KMS-11 (cell line): ENCODE measurements at regions not wholly inside any gene's neighbourhood (a gene's known extent, or its start where the extent isn't known, plus 50 kb on each side); places are given as distances from the start of the nearest gene placed in this dataset.

Experiments used
- H2AFZ ChIP-seq: fragments of 200-600 bp; sonication (generic); 2 replicates; pipeline ENCODE4 v1.6.1; 2016; ENCODE audit warnings: antibody characterized with exemption, mixed run types, low read depth
- H3K27ac ChIP-seq: fragments of 200-600 bp; sonication (generic); 2 replicates; pipeline ENCODE4 v1.6.1; 2016; ENCODE audit warnings: mild to moderate bottlenecking, mixed run types
- H3K27me3 ChIP-seq: fragments of 200-600 bp; sonication (generic); 2 replicates; pipeline ENCODE4 v1.6.1; 2017; ENCODE audit warnings: mild to moderate bottlenecking, low read depth, mixed run types, moderate library complexity; ENCODE audit not compliant: insufficient read depth
- H3K36me3 ChIP-seq: fragments of 200-600 bp; sonication (generic); 2 replicates; pipeline ENCODE4 v1.6.1; 2017; ENCODE audit warnings: mild to moderate bottlenecking, mixed run types; ENCODE audit not compliant: insufficient read depth
- H3K4me1 ChIP-seq: fragments of 200-600 bp; sonication (generic); 2 replicates; pipeline ENCODE4 v1.6.1; 2016; ENCODE audit warnings: mild to moderate bottlenecking, low read depth, mixed run types; ENCODE audit not compliant: poor library complexity, severe bottlenecking
- H3K4me2 ChIP-seq: fragments of 200-600 bp; sonication (generic); 2 replicates; pipeline ENCODE4 v1.7.0; 2016; ENCODE audit warnings: mild to moderate bottlenecking, mixed run types
- H3K4me3 ChIP-seq: fragments of 200-600 bp; sonication (generic); IDR thresholded peaks from 2 replicates; pipeline ENCODE4 v1.6.1; 2017; ENCODE audit warnings: low read depth, low read length, mixed read lengths; ENCODE audit not compliant: insufficient read depth
- H3K79me2 ChIP-seq: fragments of 200-600 bp; sonication (generic); 2 replicates; pipeline ENCODE4 v1.6.1; 2016; ENCODE audit warnings: low read depth, mixed run types; ENCODE audit not compliant: insufficient read depth
- H3K9ac ChIP-seq: fragments of 200-600 bp; sonication (generic); 2 replicates; pipeline ENCODE4 v1.6.1; 2016; ENCODE audit warnings: mild to moderate bottlenecking, mixed run types
- H4K20me1 ChIP-seq: fragments of 200-600 bp; sonication (generic); 2 replicates; pipeline ENCODE4 v1.6.1; 2016; ENCODE audit warnings: mild to moderate bottlenecking, mixed run types; ENCODE audit not compliant: insufficient read depth
- CTCF ChIP-seq: fragments of 200-600 bp; sonication (generic); conservative IDR thresholded peaks from 2 replicates; pipeline ENCODE4 v1.6.1; 2017; ENCODE audit warnings: low read depth, mild to moderate bottlenecking, antibody characterized with exemption, low read length, moderate library complexity, mixed read lengths

DNA sequence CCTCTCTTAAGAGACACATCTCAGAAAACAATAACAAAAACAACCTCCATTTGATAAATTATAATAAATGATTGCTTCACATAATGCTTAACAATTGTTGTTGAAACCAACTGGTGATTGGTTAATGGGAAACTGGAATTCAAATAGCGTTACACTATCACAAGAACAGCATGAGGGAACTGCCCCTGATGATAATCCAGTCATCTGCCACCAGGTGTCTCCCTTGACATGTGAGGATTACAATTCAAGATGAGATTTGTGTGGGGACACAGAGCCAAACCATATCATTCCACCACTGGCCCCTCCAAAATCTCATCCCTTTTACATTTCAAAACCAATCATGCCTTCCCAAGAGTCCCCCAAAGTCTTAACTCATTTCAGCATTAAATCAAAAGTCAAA, 375.9 kb downstream of the BMPER start:
- TF ChIP-seq CTCF: peak; percentile 50; the same call in 1 of the 2 replicates
- no peaks in the 10 kb centered on the region for H3K27me3 ChIP-seq
- no peak overlapping the region for H3K27ac ChIP-seq
- H3K4me1 ChIP-seq: no peaks in the 10 kb centered on the region
- no peak overlapping the region for H3K4me2 ChIP-seq
- no peaks in the 10 kb centered on the region for H4K20me1 ChIP-seq
- no peaks in the 10 kb centered on the region for H3K36me3 ChIP-seq
- H3K9ac ChIP-seq: no peak overlapping the region
- H3K4me3 ChIP-seq: no peak overlapping the region
- H2AFZ ChIP-seq: no peak overlapping the region
- no peaks in the 10 kb centered on the region for H3K79me2 ChIP-seq

DNA sequence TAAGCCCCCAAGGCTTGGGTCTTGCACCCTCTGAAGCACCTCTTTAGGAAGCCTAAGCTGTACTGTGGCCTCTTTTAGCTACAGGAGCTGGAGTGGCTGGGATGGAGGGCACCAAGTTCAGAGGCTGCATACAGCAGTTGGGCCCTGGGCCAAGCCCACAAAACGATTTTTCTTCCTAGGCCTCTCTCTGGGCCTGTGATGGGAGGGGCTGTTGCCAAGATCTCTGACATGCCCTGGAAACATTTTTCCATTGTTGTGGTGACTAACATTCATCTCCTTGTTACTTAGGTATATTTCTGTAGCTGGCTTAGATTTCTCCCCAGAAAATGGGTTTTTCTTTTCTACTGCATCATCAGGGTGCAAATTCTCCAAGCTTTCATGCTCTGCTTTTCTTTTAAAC, 375.7 kb upstream of the NPSR1 start:
- TF ChIP-seq CTCF: no peak
- Histone ChIP-seq H3K4me1 (no peaks in the 10 kb centered on the region), H3K79me2 (no peaks in the 10 kb centered on the region), H3K4me2 (no peak overlapping the region), H2AFZ (no peak overlapping the region), H3K27ac (no peak overlapping the region), H3K27me3 (no peaks in the 10 kb centered on the region), H4K20me1 (no peaks in the 10 kb centered on the region), H3K4me3 (no peak overlapping the region), H3K36me3 (no peaks in the 10 kb centered on the region), H3K9ac (no peak overlapping the region)

DNA sequence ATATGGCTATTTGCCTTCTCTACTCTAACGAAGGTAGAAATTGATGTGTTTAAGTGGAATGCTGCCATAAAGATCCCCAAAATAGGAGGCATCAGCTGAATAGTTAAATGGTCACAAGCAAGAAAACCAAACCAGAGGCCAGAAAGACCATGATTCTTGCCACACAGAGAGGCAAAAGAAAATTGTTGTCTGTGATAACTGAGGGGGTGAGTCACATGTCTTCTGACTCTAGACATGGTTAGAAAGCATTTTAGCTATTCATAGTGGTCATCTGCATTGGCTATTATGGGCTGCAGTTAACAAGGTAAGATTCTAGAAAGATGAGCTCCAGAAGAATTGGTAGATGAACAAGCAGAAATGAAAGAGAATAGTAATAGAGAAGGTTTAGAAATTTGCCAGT, 361.4 kb upstream of the NPSR1 start:
- Histone ChIP-seq H3K4me1 (no peaks in the 10 kb centered on the region), H3K4me2 (no peak overlapping the region), H3K9ac (no peak overlapping the region), H3K27me3 (no peaks in the 10 kb centered on the region), H3K36me3 (no peaks in the 10 kb centered on the region), H3K4me3 (no peak overlapping the region), H3K79me2 (no peaks in the 10 kb centered on the region), H3K27ac (no peak overlapping the region), H2AFZ (no peak overlapping the region), H4K20me1 (no peaks in the 10 kb centered on the region)
- TF ChIP-seq CTCF: no peak

DNA sequence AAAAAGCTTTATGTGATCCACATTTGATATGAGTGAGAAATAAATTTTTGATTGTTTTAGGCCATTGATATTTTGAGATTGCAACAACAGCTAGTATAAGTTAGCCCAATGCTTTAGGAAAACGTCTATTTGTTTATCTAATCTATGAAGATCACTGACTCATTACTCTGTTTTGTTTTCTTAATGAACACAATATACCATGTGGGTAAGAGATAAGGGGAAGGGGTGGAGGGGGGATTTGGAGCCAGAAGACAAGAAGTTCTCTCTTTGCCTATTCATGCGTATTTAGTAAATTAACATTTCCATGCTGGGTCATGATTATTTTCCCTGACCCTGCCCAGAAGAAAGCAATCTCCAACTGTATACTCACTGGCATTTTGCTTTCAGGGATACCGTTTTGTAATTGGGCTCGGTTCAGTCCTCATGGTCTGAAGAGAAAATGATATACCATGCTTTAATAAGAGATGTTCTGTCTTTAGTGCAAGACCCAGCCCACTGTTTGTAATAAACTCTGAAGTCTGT, 359.5 kb upstream of the NPSR1 start:
- no peak overlapping the region for H3K27ac ChIP-seq
- no peak overlapping the region for H2AFZ ChIP-seq
- no peaks in the 10 kb centered on the region for H4K20me1 ChIP-seq
- no peaks in the 10 kb centered on the region for H3K4me1 ChIP-seq
- H3K36me3 ChIP-seq: no peaks in the 10 kb centered on the region
- H3K4me3 ChIP-seq: no peak overlapping the region
- no peak overlapping the region for H3K9ac ChIP-seq
- H3K79me2 ChIP-seq: no peaks in the 10 kb centered on the region
- no peak for TF ChIP-seq CTCF
- H3K27me3 ChIP-seq: no peaks in the 10 kb centered on the region
- no peak overlapping the region for H3K4me2 ChIP-seq
